Peyer's patch (tissue), 4 donors: ENCODE measurements at regions not wholly inside any gene's neighbourhood (a gene's known extent, or its start where the extent isn't known, plus 50 kb on each side); places are given as distances from the start of the nearest gene placed in this dataset.

ENCODE experiments used
- DNase-seq, 3 donors: peaks; one replicate each; pipeline ENCODE4 v3.0.0-alpha.2; 2017 to 2019
- H3K27ac ChIP-seq, 4 donors: fragments of 200-600 bp; sonication (generic); one replicate each; pipeline ENCODE4 v1.5.1; 2016 to 2019
- H3K27me3 ChIP-seq, 2 donors: fragments of 200-600 bp; sonication (generic); one replicate each; pipeline ENCODE4 v1.5.1; 2019
- H3K36me3 ChIP-seq, 3 donors: fragments of 200-600 bp; sonication (generic); one replicate each; pipeline ENCODE4 v1.5.1; 2016 to 2019
- H3K4me1 ChIP-seq, 4 donors: fragments of 200-600 bp; sonication (generic); one replicate each; pipeline ENCODE4 v1.5.1; 2016 to 2019
- H3K4me3 ChIP-seq, 4 donors: fragments of 200-600 bp; sonication (generic); 1 replicate in 3 of 4; 2 replicates in 1 of 4; pipeline ENCODE4 v1.5.1; 2016 to 2019; ENCODE audit warnings: mild to moderate bottlenecking in 1 of 4
- H3K9me3 ChIP-seq, 4 donors: fragments of 200-600 bp; sonication (generic); one replicate each; pipeline ENCODE4 v1.5.1; 2016 to 2019; ENCODE audit warnings: mild to moderate bottlenecking in 1 of 4
- CTCF ChIP-seq, 6 experiments: fragments of 450-650 bp in 4 of 6; fragments of 200-600 bp in 2 of 6; sonication (generic) in 1 of 6; IDR thresholded peaks; one replicate each; pipeline ENCODE4 v1.5.1; 2017 to 2019; ENCODE audit warnings: antibody characterized with exemption in 6 of 6, mild to moderate bottlenecking in 3 of 6, moderate library complexity in 1 of 6
- POLR2A ChIP-seq, 2 donors: fragments of 450-650 bp; IDR thresholded peaks; one replicate each; pipeline ENCODE4 v1.5.1; 2017; ENCODE audit warnings: antibody characterized with exemption in 2 of 2, mild to moderate bottlenecking in 2 of 2, moderate library complexity in 2 of 2
- small RNA-seq, 2 donors: library from RNA; depleted of rRNA; stranded (forward); fragments of <200 nt; gene quantifications; one replicate each; pipeline ENCODE3, GENCODE V24; 2016

DNA sequence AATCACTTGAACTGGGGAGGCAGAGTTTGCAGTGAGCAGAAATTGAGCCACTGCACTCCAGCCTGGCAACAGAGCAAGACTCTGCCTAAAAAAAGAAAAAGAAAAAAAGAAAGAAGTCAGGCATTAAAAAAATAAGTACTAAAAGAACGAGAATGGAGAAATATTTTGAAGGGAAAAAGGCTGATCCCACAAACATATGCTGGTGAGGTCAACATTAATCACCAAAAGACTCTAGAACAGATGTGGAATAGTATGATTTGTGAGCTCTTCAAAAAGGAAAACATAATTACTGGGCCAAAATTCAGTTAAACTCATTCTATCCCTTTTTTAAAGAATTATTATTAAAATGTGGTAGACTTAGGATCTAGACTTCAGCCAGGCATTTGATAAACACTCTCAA lies 61.2 kb upstream of the NRSN1 start:
- Histone ChIP-seq H3K4me1 (no peaks in the 10 kb centered on the region), H3K27me3 (no peaks in the 10 kb centered on the region), H3K9me3 (no peaks in the 10 kb centered on the region), H3K4me3 (no peak overlapping the region), H3K27ac (no peak overlapping the region), H3K36me3 (no peaks in the 10 kb centered on the region)
- no peak for TF ChIP-seq POLR2A (IDR thresholded peaks at IDR 0.05)
- no peak for TF ChIP-seq CTCF (IDR thresholded peaks at IDR 0.05)
- DNase-seq = no peak

DNA sequence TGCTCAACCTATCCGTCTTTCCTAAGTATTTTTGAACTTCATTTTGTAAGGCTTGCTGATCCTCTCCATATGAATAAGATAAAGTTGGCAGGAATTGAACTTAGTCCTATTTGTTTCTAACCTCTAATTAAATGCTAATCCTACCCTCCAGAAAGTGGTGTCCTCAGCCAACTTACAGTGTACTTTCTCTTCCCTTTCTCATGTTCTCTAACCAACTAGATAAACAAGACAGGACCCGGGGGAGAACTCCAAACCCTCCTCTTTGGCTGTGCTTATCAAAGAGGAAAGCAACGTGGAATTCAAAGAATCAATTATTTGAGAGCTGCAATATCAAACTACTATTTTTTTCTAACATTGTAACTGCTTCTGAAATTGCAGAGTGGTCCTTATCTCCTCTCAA lies 56.5 kb upstream of the NRSN1 start:
- no peak for DNase-seq
- H3K36me3 ChIP-seq = no peaks in the 10 kb centered on the region
- no peaks in the 10 kb centered on the region for H3K27me3 ChIP-seq
- H3K9me3 ChIP-seq = no peaks in the 10 kb centered on the region
- TF ChIP-seq CTCF (IDR thresholded peaks at IDR 0.05) = no peak
- H3K4me1 ChIP-seq = no peaks in the 10 kb centered on the region
- H3K4me3 ChIP-seq = no peak overlapping the region
- H3K27ac ChIP-seq = no peak overlapping the region

DNA sequence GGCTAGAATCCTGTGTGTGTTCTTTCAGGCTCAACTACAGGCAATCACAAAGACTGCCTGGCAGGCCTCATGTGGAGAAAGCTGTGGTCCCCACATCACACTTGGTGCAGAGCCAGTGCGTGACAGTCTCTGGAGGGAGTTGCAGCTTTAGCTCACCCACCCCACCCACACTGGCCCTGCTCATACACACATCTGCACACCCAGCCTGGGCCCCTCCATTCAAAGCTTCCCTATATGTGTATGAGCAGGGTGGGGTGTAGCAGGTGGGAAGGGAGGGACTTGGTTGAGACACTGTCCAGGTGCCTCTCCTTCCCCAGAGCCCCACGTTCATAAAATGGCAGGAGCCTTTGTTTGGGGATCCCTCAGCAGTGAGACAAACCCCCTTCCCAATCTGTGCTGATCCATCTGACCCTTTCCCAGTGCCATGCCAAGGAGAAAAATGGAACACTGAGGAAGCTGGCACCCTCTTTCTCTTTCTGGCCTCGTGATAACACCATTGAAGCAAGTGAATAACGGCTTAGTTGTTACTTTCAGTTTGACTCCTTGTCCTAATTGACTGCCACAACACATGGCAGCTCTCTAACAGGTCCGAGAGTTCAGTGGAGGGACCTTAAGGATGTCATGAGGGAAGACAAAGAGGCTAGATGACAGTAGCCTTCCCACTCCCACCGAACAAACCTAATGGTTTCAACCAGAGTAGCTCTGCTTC lies 53.8 kb upstream of the NRSN1 start:
- H3K4me1 ChIP-seq = no peaks in the 10 kb centered on the region
- H3K27ac ChIP-seq = no peak overlapping the region
- H3K9me3 ChIP-seq = no peaks in the 10 kb centered on the region
- TF ChIP-seq CTCF (IDR thresholded peaks at IDR 0.05) (no peak), POLR2A (IDR thresholded peaks at IDR 0.05) (no peak)
- H3K4me3 ChIP-seq = no peak overlapping the region
- no peaks in the 10 kb centered on the region for H3K27me3 ChIP-seq
- H3K36me3 ChIP-seq = no peaks in the 10 kb centered on the region
- no peak for DNase-seq

DNA sequence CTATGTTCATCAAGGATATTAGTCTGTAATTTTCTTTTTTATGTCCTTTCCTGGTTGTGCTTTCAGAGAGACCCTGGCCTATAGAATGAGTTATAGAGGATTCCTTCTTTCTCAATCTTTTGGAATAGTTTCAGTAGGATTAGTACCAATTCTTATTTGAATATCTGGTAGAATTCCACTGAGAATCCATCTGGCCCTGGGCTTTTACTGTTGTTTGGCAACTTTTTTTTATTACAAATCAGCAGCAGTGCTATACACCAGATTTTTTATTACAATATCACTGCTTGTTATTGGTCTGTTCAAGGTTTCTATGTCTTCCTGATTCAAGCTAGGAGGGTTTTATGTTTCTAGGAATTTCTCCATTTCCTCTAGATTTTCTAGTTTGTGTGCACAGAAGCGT lies 50.0 kb upstream of the NRSN1 start:
- Histone ChIP-seq H3K27me3 (no peaks in the 10 kb centered on the region), H3K27ac (no peak overlapping the region), H3K9me3 (no peaks in the 10 kb centered on the region), H3K4me1 (no peaks in the 10 kb centered on the region), H3K36me3 (no peaks in the 10 kb centered on the region), H3K4me3 (no peak overlapping the region)
- no peak for DNase-seq
- TF ChIP-seq CTCF (IDR thresholded peaks at IDR 0.05) (no peak), POLR2A (IDR thresholded peaks at IDR 0.05) (no peak)

Small RNA genes in the stretch of these regions (small RNA-seq; reads per million reads assigned to genes)
- gene AL133270.1 (0 reads per million in 2 donors), gene RNU6-1060P (0 reads per million in 2 donors), gene SPTLC1P2 (0 reads per million in 2 donors)
